ELF-1 (cell line): ENCODE measurements at regions not wholly inside any gene's neighbourhood (a gene's known extent, or its start where the extent isn't known, plus 50 kb on each side); places are given as distances from the start of the nearest gene placed in this dataset.

ENCODE experiments used
- DNase-seq: peaks from one replicate; pipeline ENCODE4 v3.0.0-alpha.2; 2016; ENCODE audit warnings: low read depth, low spot score

DNA sequence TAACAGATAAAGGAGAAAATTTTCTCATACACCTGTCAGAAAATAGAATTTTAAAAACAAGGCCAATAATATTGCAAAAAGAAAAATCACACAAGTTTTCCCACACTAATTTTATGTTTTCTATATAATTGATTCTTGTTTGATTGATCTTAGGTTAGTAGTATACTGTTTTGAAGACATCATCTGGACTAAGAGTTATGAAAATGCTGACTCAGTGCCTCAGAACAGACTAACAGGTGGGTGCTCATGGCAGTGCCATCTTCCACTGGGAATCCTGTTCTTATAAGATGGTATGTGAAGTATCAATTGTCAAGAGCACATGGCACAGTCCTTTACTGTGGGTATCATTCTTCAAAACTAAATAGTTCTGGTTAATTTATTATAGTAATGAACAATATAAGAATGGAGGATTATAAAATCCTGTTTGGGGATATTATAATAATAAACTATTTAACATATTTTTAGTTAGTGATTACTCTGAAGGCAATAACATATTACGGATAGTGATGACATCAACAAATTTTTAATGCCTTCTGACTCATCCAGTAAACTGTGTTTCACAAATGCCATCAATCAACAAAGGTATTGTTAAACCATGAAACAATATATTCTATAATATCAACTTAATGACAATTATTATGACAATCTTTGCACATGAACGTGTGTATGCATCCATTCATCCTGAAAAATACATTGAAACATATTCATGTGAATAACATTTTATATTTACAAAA, 384.6 kb upstream of the KHDRBS2 start:
- DNase-seq = no peak

DNA sequence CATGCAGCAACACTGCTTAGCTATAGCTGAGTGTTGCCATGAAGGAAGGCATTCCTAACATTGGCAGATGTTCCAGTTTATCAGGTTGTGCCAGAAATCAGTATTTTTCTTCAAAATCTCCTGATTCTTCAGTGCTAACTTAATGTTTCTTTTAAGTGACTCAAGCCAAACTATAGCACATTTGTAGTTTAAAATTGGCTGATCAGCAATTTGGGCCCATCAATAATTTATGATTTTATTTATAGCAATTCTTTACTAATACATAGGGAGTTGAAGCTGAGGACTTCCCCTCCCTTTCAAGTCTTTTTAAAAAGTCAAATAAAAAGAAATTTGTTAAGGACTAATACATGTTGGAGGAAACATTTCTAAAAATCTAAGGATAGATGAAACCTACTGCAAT, 383.8 kb upstream of the KHDRBS2 start:
- no peak for DNase-seq

DNA sequence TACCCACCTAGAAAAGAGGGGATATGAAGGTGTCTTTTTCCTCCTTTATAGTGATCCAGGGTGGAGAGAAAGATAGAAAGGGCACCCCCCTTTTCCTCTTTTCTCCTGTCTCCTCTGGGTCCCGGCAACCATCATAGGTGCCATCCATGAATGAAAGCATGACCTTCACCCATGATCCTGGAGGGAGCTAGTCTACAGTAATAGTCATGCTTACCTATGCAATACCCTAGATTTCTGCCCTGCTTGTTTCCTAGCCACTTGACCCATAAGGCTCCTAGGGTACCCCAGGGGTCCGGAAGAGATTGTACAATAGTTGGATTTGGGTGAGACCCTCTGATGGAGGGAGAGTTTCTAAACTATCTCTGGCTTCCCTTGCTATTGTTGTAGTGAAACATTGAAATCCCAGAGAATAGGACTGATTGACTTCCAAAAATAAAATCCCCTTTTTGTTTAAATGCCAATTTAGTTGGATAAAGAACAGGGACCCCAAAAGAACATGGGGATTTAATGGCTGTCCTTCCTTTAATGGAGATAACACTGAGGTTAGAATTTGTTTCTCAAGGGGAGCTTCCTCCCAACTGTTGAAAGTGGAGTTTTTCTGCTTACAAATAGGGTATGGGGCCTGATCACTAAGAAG, 366.8 kb upstream of the KHDRBS2 start:
- DNase-seq = no peak

DNA sequence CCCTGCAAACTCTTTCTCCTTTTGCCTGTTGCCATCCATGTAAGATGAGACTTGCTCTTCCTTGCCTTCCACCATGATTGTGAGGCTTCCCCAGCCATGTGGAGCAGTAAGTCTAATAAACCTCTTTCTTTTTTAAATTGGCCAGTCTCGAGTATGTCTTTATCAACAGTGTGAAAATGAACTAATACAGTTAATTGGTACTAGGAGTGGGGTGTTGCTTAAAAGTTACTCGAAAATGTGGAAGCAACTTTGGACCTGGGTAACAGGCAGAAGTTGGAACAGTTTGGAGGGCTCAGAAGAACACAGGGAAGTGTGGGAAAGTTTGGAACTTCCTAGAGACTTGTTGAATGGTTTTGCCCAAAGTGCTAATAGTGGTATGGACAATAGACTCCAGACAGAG, 359.2 kb upstream of the KHDRBS2 start:
- no peak for DNase-seq

DNA sequence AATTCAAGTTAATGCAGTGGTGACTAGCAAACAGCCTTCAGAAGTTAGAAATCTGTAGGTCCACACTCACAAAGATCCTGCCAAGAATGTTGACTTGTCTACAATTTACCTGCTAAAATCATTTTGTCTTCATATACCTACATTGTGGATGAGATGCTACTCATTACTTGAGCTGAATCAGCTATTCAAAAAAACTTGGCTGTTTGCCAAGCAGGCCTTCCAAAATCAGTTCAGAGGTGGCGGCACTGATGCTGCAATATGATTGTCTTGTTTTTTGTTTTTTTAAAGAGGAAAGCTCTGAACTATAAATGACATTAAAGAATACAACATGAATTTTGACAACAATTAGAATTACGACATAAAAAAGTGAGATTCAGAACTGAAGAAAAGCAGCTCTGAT, 354.7 kb upstream of the KHDRBS2 start:
- no peak for DNase-seq

DNA sequence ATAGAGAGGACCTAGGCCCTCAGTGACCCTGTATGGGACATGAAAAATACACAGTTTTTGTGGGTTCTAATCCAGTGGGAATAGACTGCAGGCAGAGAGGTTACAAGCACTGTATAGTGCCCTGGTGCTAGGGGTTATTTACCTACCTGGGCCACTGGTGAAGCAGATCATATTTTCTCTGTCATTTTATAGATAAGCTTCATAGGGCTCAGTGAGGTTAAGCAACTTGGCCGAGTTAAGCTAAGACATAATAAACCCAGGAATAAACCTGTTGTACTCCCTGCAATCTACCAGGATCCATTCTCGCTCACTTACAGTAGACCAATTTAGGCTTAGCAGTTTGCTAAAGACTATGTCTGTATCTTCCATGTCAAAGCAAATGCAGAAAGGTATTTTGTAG, 340.6 kb upstream of the KHDRBS2 start:
- no peak for DNase-seq

DNA sequence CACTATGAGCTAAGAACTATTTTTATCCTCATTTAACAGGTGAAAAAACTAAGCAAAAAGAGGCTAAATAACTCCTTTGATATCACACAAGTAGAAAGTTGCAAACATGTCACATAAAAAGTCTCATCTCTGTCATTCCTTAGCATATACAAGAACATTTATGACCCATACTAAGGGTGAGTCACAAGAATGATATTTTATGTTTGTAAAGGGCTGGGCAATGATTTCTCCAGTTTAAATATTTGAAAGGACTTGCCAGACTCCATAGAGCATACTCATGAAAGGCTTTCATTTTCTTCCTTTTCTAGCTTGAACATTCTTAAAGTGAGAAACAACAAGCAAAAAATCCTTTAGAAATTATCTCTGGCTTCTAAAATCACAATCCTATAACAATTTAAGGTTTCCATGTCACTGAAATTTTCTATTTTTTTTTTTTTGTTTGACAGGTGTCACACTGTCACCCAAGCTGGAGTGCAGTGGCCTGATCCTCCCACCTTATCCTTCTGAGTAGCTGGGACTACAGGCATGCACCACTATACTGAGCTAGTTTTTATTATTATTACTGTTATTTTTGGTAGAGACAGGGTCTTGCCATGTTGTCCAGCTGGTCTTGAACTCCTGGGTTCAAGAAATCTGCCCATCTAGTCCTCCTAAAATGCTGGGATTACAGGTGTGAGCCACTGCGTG, 338.0 kb upstream of the KHDRBS2 start:
- DNase-seq = no peak

DNA sequence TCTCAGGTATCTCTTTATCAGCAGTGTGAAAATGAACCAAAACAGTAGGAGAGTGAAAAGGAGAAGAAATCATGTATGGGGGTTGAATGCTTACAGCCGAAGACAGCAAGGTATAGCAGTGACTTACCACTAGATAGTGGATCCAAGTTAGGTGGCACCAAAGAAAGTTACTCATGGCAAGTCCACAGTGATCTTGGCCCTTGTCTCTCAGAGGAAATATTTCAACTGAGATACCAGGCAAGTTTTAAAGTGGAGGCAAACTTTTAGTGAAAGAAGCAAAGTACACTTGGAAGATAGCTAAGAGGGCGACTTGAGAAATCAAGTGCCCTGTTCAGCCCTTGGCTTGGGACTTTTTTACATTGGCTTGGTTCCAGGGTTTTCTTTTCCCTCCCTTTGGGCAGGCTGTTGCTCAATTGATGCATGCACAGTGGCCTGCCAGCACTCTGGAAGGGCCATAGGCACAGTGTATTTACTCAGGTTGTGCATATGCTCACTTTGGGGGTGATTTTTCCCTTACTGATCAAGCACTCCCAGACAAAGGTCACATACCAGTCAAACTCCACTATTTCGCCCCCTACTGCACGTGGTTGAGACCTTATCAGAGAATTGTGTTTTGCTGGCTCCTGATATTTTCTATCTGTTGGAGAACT, 329.5 kb upstream of the KHDRBS2 start:
- DNase-seq = no peak

DNA sequence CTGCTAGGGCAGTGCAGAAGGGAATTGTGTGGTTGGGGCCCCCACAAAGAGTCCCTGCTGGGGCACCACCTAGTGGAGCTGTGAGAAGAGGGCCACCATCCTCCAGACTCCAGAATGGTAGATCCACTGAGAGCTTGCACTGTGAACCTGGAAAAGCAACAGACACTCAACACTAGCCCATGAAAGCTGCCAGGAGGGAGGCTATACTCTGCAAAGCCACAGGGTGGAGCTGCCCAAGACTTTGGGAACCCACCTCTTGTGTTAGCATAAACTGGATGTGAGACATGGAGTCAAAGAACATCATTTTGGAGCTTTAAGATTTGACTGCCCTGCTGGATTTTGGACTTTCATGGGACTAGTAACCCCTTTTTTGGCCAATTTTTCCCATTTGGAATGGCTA, 328.4 kb upstream of the KHDRBS2 start:
- no peak for DNase-seq

DNA sequence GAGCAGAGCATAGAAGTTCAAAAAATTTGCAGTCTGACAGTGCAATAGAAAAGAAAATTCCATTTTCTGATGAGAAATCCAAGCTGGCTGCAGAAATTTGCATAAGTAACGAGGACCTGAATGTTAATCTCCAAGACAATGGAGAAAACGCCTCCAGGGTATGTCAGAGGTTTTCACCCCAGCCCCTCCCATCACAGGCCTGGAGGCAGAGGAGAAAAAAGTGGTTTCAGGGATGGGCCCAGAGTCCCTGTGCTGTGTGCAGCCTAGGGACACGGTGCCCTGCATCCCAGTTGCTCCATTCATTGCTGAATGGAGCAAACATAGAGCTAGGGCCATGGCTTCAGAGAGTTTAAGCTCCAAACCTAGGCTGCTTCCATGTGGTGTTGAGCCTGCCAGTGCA, 327.9 kb upstream of the KHDRBS2 start:
- peak; percentile 60 for DNase-seq

DNA sequence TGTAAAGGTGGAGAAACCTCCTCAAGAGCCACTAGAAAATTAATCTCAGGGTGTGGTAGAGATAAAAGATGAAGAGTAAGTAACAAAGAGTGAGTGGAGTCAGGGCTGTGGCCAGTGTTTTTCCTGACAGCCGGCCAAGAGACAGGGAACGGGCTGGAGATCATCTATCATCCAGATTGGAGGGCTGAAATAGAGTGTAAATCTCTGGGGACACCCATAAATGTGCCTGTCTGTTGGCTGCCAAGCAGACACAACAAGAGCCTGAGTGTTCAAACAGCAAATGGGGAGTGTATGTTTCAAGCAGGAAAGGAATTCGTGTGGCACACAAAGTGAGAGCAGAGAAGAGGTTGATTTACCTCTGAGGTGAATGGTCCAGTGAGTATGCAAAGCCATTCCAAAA, 326.4 kb upstream of the KHDRBS2 start:
- DNase-seq = no peak

DNA sequence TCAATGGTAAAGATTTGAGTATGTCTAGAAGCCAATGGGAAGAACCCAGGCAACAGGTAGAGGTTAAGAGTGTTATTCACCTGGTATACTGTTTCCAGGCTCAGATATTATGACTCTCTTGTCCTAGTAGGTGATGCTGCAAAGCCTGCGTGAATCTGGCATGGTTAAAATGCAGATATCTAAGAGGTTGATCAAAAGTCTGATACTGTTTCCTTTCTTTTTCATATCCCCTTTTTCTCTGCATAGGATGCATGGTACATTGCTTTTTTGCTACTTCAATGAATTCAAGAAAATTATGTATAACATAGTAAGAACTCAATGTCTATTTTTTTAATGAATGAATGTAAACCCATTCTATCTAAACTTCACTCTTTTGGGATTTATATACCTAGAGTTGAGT, 284.3 kb upstream of the KHDRBS2 start:
- DNase-seq = no peak

DNA sequence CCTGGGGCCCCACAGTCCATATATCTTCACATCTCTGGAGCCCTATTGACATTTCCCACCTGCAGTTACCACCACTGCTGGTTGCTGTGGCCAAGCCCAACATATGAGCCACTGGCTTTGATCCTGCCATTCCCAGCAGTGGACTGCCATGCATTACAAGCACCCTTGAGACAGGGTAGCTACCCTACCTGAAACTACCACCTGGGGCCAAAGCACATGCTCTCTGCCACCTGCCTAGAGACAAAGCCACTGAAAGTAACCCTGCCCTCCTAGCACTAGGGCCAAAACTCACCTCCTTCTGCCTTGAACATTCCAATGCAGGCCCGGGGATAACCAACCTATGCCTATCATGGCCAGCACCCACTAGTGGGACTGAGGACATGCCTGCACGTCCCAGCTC, 255.5 kb upstream of the KHDRBS2 start:
- DNase-seq = no peak

DNA sequence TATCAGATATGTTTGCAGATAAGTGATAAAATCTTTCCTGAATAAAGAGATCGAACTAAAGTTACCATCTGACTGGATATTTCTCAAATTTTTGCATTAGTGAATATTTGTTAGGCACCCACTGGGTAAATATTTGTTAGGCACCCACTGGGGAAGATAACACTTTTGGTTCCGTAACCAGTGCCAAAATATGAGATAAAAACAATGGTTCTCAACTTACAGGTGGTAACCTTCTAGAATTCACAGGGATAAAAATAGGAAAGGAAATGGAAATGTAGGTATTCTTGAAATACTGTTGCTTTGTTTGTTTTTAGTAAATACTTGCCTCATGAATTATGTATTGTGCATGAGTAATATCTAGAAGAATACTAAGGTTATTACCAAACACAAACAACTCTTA, 245.0 kb upstream of the KHDRBS2 start:
- no peak for DNase-seq

DNA sequence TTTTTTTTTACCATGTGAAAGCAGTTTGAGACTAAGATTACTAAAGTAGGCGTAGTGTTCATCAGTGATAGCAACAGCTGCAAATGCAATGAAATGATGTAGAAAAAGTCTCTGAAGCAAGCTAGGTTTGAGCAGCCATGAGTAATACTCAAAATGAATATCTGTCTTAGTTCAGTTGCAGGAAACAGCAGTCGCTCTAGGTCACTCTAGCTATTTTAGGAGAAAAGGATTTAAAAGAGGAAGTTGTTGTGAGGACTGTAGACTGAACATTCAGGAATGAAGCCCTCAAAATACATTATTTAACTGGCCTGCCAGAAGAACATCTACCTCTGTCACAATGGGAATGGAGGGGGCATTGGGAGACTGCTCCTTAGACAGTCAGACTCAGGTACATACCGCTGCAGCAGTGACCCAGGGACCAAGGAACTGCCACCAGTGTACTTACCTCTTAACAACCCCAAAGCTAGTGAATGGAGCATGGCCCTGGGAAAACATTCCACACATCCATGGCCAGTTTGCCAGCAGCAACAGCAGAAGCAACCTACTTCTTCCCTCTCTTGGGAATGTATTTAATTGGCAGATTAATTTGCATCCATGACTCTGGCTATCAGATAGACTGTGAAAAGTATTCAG, 243.0 kb upstream of the KHDRBS2 start:
- no peak for DNase-seq

DNA sequence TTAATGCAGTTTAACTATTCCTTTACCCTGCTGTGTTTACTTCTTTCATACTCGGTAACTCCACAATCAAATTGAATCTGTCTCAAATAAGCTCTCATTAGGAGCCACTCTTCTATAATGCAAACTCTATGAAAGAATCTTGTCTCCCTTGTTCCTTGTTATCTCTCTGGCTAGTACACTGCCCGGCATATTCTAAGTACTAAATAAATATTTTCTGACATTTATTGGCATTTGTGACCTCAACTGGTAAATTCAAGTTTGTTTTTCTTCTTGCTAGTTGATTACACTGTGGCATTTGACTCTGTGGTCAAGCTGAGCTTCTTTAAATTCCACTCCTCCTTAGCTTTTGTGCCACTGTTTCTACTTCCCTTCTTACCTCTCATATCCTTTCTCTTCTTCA, 237.6 kb upstream of the KHDRBS2 start:
- DNase-seq = no peak

DNA sequence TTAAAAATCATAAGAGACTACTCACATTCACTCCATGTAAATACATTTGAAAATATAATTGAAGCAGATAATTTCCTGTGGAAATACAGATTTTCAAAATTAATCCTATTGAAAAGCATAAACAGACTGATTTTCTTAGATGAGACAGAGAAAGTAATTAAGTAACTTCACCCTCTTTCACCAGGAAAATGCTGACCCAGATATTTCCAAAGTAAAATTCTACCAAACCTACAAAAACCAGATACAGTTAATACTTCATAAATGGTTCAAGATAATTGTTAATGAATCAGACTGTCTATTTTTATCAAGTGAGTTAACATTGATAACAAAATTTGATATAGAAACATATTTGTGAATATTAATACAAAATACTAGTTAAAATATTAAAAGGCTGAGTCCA, 233.5 kb upstream of the KHDRBS2 start:
- DNase-seq = no peak

DNA sequence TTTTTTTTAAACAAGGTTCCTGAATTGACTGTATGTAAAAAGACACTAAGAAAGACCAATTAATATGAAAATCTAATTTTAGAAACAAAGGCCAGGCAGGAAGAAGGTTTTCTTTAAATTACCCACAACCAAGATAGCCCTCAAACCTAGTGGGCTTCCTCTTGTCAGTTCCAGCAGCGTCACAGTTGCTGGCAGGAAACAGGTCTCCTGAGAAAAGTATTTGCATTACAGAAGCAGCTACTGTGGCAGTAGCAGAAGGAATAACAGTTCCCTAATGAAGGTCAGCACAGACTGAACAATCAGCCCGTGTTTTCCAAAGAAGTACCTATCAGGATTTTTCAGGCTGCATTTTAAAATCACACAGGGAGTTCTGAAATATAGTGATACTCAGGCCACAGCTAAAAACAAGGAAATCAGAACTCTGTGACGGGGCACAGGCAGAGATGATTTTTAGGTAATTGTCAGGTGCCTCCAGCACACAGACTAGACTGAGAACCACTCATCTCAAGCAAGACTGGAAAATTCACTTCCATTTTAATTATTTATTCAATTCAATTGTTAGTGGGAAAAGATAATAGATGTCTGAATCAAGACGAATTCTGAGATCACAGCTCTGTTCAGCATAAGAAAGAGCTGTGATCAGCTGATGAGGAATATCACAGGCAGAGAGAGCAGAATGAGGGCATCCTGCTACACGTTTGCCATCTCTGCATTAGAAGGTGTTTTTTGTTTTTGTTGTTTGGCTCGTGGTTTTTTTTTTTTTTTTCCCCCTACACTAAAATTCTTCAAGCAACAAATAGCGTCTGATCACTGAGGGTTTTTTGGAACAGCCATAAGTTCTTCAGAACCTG, 230.5 kb upstream of the KHDRBS2 start:
- DNase-seq = peak; percentile 42

DNA sequence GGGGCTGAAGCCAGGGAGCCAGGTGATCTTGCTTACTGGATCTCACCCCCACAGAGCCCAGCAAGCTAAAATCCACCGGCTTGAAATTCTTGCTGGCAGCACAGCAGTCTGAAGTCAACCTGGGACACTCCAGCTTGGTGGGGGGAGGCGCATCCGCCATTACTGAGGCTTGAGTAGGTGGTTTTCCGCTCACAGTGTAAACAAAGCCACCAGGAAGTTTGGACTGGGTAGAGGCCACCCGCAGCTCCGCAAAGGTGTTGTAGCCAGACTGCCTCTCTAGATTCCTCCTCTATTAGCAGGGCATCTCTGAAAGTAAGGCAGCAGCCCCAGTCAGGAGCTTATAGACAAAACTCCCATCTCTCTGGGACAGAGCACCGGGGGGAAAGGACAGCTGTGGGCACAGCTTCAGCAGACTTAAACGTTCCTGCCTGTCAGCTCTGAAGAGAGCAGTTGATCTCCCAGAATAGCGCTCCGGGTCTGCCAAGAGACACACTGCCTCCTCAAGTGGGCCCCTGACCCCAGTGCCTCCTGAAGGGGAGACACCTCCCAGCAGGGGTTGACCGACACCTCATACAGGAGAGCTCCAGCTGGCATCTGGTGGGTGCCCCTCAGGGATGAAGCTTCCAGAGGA, 206.3 kb upstream of the KHDRBS2 start:
- DNase-seq = no peak

DNA sequence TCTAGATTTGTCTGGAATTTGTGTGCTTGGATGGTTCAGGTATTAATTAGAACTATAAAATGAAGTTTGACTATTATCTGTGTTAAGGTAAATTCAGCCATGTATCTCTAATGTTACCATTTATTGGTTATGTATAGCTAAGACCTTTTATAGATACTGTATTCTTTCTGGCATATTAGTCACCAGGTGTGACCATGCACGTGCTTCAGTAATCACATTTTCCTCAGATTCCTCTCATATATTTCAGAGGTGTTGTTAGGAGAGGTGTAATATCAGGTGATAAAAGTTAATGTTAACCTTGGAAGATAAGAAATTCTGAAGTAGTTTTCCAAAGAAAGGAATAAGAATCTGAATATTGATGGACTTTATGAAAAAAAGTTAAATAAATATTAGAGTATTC, 194.5 kb upstream of the KHDRBS2 start:
- DNase-seq = no peak
